Activated CD4-positive, CD25-positive, alpha-beta regulatory T cell treated with anti-CD3 and anti-CD28 coated beads, Interleukin-2, amount 50 U/mL, for 16 hours (primary cell): ENCODE measurements at regions not wholly inside any gene's neighbourhood (a gene's known extent, or its start where the extent isn't known, plus 50 kb on each side); places are given as distances from the start of the nearest gene placed in this dataset.

ENCODE experiments used
- DNase-seq: peaks from one replicate; pipeline ENCODE4 v3.0.0-alpha.2; 2020; ENCODE audit warnings: low read depth, low spot score

GRCh38 chr12:125222876-125223275, 157.6 kb downstream of the AACS start:
- no peak for DNase-seq

GRCh38 chr12:125225641-125226040, 160.4 kb downstream of the AACS start:
- no peak for DNase-seq

DNA sequence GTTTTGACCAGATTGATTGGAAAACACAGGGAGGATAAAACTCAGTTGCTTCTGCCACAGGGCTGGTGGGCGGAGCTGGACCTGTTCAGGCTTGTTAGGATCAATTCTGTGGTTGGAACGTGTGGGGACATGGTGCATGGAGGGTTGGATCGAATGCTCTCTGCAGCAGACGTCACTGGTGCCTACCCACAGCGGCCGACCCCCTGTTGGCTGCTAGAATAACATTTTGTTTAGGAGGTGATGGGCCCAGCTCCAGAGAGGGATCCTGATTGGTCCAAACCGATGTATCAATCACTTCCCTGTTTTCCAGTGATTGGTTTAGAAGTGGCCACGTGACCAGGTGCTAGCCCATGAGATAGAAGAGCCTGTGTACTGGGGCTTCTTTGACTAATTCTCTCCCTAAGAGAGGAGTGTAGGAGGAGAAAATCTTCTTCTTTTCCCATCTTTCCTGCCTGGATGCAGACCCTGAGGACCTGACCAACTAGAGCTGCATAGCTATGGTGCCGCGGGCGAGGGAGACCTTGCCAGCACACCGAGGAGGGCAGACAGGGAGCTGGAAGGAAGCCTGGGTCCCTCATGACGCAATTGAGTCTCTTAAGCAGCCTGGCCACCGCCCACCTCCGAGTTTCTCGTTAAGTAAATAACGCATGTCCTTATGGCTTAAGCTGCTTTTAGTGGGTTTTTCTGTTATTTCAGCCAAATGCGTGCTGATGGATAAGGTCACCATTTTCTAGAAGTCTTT, 163.5 kb downstream of the AACS start:
- DNase-seq = no peak

DNA sequence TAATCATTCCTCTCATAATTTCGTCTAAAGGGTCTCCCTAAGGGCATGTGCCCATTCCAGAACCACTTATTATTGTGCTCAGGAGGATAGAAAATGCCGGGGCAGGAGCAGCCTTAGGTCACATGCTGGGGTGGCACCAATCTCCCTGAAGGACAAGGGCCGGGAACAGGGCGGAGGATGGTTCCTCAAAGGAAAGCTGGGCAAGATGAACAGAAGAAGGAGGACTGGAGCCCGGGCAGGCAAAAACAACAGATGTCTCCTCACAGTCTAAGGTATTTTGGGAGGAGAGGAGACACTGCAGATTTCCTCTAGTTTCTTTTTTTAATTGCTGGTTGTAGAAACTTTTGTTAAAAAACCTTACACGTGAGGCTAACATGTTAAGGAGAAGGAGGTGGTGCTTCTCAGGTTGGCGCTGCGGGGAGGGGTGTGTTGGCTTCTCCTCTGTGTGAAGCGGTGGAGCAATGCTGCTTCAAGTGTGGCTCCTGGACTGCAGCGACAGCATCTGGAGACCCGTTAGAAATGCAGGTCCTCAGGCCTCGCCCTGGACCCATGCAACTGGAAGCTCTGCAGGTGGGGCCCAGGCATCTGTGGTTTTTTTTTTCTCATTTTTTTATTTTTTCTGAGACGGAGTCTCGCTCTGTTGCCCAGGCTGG, 164.8 kb downstream of the AACS start:
- DNase-seq = no peak

GRCh38 chr12:125233319-125233718, 168.1 kb downstream of the AACS start:
- no peak for DNase-seq

DNA sequence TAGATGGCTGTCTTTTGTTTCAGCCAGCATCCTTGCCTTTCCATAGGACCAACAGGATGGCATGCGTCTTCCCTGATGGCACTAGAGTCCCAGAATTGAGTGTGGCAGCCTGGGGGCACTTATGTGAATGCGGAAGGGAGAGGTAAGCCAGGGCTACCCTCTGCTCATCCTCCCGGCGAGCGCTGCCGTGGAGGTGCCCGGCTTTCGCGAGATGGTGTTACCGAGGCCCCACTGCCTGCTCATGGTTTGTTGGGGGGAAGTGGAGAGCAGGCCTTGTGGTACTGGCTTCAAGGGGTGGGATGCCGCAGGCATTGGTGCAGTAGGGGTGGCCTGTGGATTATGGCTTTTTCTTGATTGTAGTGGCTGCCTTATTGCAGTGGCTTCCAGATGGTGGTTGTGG, 174.3 kb downstream of the AACS start:
- no peak for DNase-seq

DNA sequence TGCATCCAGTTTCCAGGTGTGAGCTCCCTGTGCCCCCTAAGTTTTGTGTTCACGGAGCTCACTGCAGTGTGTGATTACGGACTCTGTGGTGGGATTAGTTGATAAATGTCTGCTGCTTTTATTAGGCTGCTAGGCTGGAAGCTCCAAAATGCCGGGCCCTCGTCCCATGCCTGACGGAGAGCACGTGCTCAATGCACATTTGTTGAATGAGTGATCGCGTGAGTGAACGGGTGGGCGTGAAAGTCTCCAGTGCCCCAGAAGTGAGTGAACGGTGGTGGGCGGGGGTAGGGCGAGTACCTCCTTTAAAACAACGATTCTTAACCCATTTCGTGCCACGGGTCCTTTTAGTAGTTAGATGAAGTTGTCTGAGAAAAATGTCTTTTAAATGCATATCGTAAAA, 175.5 kb downstream of the AACS start:
- DNase-seq = no peak

DNA sequence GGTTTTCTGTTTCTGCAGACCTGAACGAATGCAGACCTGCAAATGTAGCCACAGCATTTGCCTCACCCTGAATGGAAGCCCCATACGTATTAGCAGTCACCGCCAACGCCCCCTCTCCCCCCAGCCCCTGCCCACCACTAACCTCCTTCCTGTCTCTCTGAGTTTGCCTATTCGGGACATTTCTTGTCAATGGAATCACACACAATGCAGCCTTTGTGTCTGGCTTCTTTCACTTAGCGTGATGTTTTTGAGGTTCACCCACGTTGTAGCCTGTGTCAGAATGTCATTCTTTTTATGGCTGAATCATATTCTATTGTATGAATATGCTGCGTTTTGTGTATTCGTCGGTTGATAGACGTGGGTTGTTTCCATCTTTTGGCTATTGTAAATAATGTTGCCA, 178.6 kb downstream of the AACS start:
- DNase-seq = no peak

DNA sequence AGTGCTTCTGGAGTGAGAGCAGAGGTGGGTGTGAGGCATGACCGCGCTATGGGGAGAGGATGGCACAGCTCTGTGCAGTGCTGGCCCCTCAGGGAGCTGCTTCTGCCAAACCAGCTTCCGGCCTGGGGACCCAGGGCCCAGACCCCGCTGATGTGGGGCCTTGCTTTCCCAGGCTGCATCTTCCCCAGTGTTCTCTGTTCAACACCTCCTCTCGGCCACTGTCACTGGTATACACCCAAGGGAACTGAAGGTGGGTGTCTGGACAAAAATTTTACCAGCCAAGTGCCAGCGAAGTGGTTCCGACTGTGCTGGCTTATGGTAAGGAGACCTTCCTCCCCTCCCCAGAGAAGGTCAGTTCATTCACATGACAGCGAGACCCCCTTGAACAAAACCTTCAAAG, 179.1 kb downstream of the AACS start:
- no peak for DNase-seq

DNA sequence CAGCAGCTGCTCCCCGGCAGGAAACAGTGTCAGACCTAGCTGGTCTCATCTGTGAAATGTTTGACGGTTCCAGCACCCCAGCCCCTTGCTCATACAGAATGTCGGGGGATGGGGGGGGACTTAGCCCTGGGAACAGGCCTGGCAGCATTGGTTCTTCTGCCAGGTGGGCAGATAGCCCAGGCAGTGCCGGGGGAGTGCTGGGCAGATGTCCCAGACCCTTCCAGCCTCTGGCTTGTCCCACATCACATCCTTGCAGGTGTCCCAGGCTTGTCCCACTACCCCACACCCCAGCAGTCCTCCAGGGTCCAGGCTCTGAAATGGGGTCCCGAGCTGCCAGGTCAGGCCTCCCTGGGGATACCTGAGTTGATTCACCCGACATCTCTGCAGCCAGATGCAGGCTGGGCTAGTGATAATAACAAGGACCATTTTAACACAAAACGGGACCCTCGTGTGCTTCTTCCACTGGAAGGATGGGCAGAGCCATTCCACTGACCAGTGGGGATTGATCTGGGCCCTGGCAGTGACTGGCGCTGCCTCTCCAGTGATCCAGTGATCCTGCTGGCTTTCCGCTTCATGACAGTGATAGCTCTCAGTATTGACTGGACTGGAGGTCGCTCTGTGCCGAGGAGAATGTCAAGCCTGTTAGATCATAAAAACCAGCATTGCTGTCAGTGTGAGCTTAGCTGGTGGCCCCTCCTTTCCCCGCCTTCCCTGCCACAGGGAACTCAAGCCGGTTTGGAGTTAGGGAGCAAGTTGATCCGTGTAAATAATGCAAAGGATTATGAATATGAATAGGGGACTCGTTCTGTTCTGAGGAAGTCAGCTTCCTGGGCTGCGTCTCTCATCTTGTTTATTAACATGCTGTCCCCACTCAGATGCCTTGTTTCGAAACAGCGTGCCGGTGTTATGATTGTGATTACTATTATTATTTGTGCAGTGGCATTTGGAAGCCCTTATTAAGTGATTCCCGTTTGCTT, 180.6 kb downstream of the AACS start:
- no peak for DNase-seq

DNA sequence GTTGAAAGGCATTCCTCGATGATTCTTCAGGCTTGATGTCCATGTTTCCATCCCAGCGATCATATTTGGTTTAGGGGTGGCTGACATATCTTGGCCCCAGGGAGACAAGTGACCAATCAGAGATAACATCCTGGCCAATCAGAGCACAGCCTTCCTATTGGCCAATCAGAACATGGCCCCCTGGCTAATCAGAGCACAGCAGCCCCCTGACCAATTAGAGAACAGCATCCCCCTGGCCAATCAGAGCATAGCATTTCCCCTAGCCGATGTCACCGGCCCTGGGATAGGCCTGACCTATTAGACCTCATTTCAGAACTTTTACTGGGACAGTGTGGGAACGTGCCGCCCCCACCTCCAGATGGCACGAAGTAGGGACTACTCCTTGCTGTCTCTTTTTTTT, 182.2 kb downstream of the AACS start:
- DNase-seq = no peak

GRCh38 chr12:125249066-125249824, 184.0 kb downstream of the AACS start:
- no peak for DNase-seq

- DNase-seq = no peak
Measured at GRCh38 chr12:125249932-125250331, 184.7 kb downstream of the AACS start.

DNA sequence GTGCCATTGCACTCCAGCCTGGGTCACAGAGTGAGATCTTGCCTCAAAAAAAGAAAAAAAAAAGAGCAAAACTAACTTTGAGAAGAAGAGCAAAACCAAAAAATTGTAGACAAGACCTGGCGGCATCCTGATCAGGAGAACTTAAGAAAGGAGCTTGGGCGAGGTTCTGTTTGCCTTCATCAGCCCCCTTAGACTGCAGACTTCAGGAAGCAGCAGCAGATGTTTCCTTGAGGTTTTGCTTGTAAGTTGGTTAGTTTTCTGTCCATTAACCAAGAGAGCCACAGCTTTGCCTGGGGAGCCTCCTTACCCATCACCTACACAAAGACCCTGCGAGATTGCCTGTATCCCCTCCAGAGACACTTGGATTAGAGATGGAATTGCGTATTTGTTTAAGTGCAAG, 189.0 kb downstream of the AACS start:
- no peak for DNase-seq

DNA sequence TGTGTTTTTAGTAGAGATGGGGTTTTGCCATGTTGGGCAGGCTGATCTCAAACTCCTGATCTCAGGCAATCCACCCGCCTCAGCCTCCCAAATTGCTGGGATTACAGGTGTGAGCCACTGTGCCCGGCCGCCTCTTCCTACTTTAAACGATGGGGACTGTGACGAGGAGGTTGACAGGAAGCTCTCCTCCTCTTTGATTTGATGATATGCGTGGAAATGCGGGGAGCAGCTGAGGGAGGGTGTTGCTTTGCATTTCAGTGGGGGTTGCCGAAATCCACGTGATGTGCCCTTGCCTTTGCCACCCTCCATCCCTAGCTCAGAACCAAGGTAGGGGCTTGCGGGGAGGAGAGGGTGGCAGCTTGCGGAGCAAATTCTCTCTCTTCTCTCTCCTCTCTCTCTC, 189.6 kb downstream of the AACS start:
- DNase-seq = no peak

- no peak for DNase-seq
Measured at GRCh38 chr12:125255935-125256633, 190.8 kb downstream of the AACS start.

DNA sequence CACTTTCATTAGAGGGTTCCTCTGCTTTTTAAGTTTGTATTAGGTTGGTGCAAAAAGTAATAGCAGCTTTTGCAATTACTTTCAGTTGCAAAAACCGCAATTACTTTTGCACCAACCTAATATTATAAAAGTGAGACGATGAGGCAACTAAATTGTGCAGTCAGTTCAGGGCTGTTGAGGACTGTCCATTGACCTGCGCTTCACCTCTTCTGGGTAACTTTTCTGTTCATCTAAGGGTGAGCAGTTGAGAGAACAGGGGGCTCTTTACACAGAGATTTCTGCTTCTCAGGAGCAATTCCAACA, 191.3 kb downstream of the AACS start:
- no peak for DNase-seq

- no peak for DNase-seq
Measured at GRCh38 chr12:125259178-125259867, 194.1 kb downstream of the AACS start.

- no peak for DNase-seq
Measured at GRCh38 chr12:125262851-125263250, 197.6 kb downstream of the AACS start.

GRCh38 chr12:125263385-125263784, 198.2 kb downstream of the AACS start:
- no peak for DNase-seq

GRCh38 chr12:125267114-125267513, 201.9 kb downstream of the AACS start:
- no peak for DNase-seq
